H9 (cell line): ENCODE measurements at regions not wholly inside any gene's neighbourhood (a gene's known extent, or its start where the extent isn't known, plus 50 kb on each side); places are given as distances from the start of the nearest gene placed in this dataset.

Experiments
- DNase-seq: peaks from one replicate; pipeline ENCODE4 v3.0.0-alpha.2; 2017
- H2AFZ ChIP-seq: one replicate; pipeline ENCODE4 v1.6.1; 2013; ENCODE audit warnings: mild to moderate bottlenecking, low read length, control low read depth, moderate library complexity
- H2AK5ac ChIP-seq: 2 replicates; pipeline ENCODE4 v1.6.1; 2013; ENCODE audit warnings: low read length, control low read depth, mixed read lengths; ENCODE audit not compliant: insufficient read length
- H2BK120ac ChIP-seq: one replicate; pipeline ENCODE4 v1.6.1; 2013; ENCODE audit warnings: low read depth, mild to moderate bottlenecking, low read length, control low read depth, inconsistent platforms; ENCODE audit not compliant: poor library complexity, severe bottlenecking
- H2BK12ac ChIP-seq: 2 replicates; pipeline ENCODE4 v1.6.1; 2013; ENCODE audit warnings: low read length, control low read depth, mixed read lengths, low read depth; ENCODE audit not compliant: insufficient read length
- H2BK15ac ChIP-seq: 2 replicates; pipeline ENCODE4 v1.6.1; 2013; ENCODE audit warnings: low read depth, low read length, control low read depth
- H2BK20ac ChIP-seq: one replicate; pipeline ENCODE4 v1.6.1; 2013; ENCODE audit warnings: low read depth, mild to moderate bottlenecking, low read length, control low read depth, inconsistent platforms; ENCODE audit not compliant: poor library complexity, severe bottlenecking
- H2BK5ac ChIP-seq: 2 replicates; pipeline ENCODE4 v1.6.1; 2013; ENCODE audit warnings: low read length, control low read depth, mixed read lengths; ENCODE audit not compliant: insufficient read length
- H3K14ac ChIP-seq: 2 replicates; pipeline ENCODE4 v1.6.1; 2013; ENCODE audit warnings: low read length, control low read depth; ENCODE audit not compliant: insufficient read depth
- H3K18ac ChIP-seq: 2 replicates; pipeline ENCODE4 v1.6.1; 2013; ENCODE audit warnings: low read depth, mild to moderate bottlenecking, mixed read lengths, low read length, control low read depth; ENCODE audit not compliant: insufficient read length
- H3K23ac ChIP-seq: 2 replicates; pipeline ENCODE4 v1.6.1; 2013; ENCODE audit warnings: low read length, control low read depth, mixed read lengths, low read depth; ENCODE audit not compliant: insufficient read length
- H3K23me2 ChIP-seq: 2 replicates; pipeline ENCODE4 v1.6.1; 2013; ENCODE audit warnings: low read depth, mild to moderate bottlenecking, mixed read lengths, low read length, control low read depth; ENCODE audit not compliant: insufficient read length, poor library complexity, severe bottlenecking
- H3K27ac ChIP-seq: 2 replicates; pipeline ENCODE4 v1.5.1; 2013; ENCODE audit warnings: low read length, control low read depth, mixed read lengths, low read depth; ENCODE audit not compliant: insufficient read length
- H3K27me3 ChIP-seq: 2 replicates; pipeline ENCODE4 v1.6.1; 2013; ENCODE audit warnings: low read length, control low read depth, inconsistent platforms; ENCODE audit not compliant: insufficient read depth
- H3K4ac ChIP-seq: 2 replicates; pipeline ENCODE4 v1.6.1; 2013; ENCODE audit warnings: low read depth, mild to moderate bottlenecking, control low read depth, inconsistent platforms, low read length, moderate library complexity
- H3K4me1 ChIP-seq: 2 replicates; pipeline ENCODE4 v1.6.1; 2013; ENCODE audit warnings: low read length, control low read depth, inconsistent platforms; ENCODE audit not compliant: insufficient read depth
- H3K4me2 ChIP-seq: 2 replicates; pipeline ENCODE4 v1.6.1; 2013; ENCODE audit warnings: low read length, control low read depth, mixed read lengths; ENCODE audit not compliant: insufficient read length, insufficient read depth
- H3K56ac ChIP-seq: 2 replicates; pipeline ENCODE4 v1.6.1; 2013; ENCODE audit warnings: low read depth, mild to moderate bottlenecking, mixed read lengths, low read length, control low read depth; ENCODE audit not compliant: insufficient read length
- H3K79me1 ChIP-seq: 2 replicates; pipeline ENCODE4 v1.6.1; 2013; ENCODE audit warnings: low read depth, mild to moderate bottlenecking, moderate library complexity, low read length, control low read depth, inconsistent platforms; ENCODE audit not compliant: insufficient read depth, poor library complexity, severe bottlenecking
- H3K79me2 ChIP-seq: 2 replicates; pipeline ENCODE4 v1.6.1; 2013; ENCODE audit warnings: low read length, control low read depth, inconsistent platforms; ENCODE audit not compliant: insufficient read depth
- H3K9ac ChIP-seq: 2 replicates; pipeline ENCODE4 v1.6.1; 2013; ENCODE audit warnings: low read length, control low read depth, mixed read lengths; ENCODE audit not compliant: insufficient read length; ENCODE audit errors: extremely low read depth
- H3K9me3 ChIP-seq: one replicate; pipeline ENCODE4 v1.6.1; 2013; ENCODE audit warnings: low read depth, low read length, inconsistent platforms; ENCODE audit not compliant: control insufficient read depth
- H3T11ph ChIP-seq: one replicate; pipeline ENCODE4 v1.6.1; 2013; ENCODE audit warnings: mild to moderate bottlenecking, low read length, control low read depth, inconsistent platforms
- H4K20me1 ChIP-seq: one replicate; pipeline ENCODE4 v1.6.1; 2013; ENCODE audit not compliant: control insufficient read depth, insufficient read length, insufficient read depth
- H4K5ac ChIP-seq: 2 replicates; pipeline ENCODE4 v1.6.1; 2013; ENCODE audit warnings: low read depth, mild to moderate bottlenecking, mixed read lengths, low read length, control low read depth; ENCODE audit not compliant: insufficient read length
- H4K8ac ChIP-seq: replicated peaks from 2 replicates; pipeline ENCODE4 v1.6.1; 2013; ENCODE audit warnings: low read length, control low read depth, mixed read lengths, low read depth; ENCODE audit not compliant: insufficient read length
- H4K91ac ChIP-seq: 2 replicates; pipeline ENCODE4 v1.6.1; 2013; ENCODE audit warnings: low read depth, mild to moderate bottlenecking, moderate library complexity, mixed read lengths, low read length, control low read depth; ENCODE audit not compliant: insufficient read length
- H3K27ac Mint-ChIP-seq, 3 experiments: 2 replicates in 2 of 3; 3 replicates in 1 of 3; pipeline ENCODE4 v1.8.0; 2020 to 2021; ENCODE audit warnings: mixed read lengths in 3 of 3, mild to moderate bottlenecking in 1 of 3, moderate library complexity in 1 of 3
- H3K27me3 Mint-ChIP-seq: 2 replicates; pipeline ENCODE4 v1.8.0; 2021; ENCODE audit warnings: low read depth, mild to moderate bottlenecking, moderate library complexity, mixed read lengths
- H3K36me3 Mint-ChIP-seq, 3 experiments: 2 replicates in 2 of 3; 3 replicates in 1 of 3; pipeline ENCODE4 v1.8.0; 2020 to 2021; ENCODE audit warnings: low read depth in 3 of 3, mixed read lengths in 3 of 3; ENCODE audit not compliant: insufficient read depth in 1 of 3
- H3K4me1 Mint-ChIP-seq, 2 experiments: 2 replicates each; pipeline ENCODE4 v1.8.0; 2020; ENCODE audit warnings: mixed read lengths in 2 of 2
- H3K4me3 Mint-ChIP-seq, 2 experiments: 2 replicates in 1 of 2; 3 replicates in 1 of 2; pipeline ENCODE4 v1.8.0; 2020 to 2021; ENCODE audit warnings: mild to moderate bottlenecking in 2 of 2, mixed read lengths in 2 of 2, moderate library complexity in 1 of 2
- H3K9me3 Mint-ChIP-seq, 2 experiments: 2 replicates in 1 of 2; 3 replicates in 1 of 2; pipeline ENCODE4 v1.8.0; 2020; ENCODE audit warnings: mild to moderate bottlenecking in 2 of 2, mixed read lengths in 2 of 2, moderate library complexity in 1 of 2
- WGBS: extraction: QIAGEN DNeasy Blood & Tissue Kit; methylation state at CpG from one replicate; pipeline ENCODE4 v1.1.7; 2013; ENCODE audit warnings: missing lambda C conversion rate, low lambda C conversion rate, mixed read lengths; ENCODE audit not compliant: insufficient read length; ENCODE audit errors: extremely low coverage; 5-methylcytosine and 5-hydroxymethylcytosine counted together
- TF ChIP-seq, protein P1 (sequence below): fragments of 200-600 bp; sonication (generic); conservative IDR thresholded peaks from 3 replicates; pipeline ENCODE4 v1.8.0; 2021; ENCODE audit warnings: antibody characterized with exemption, mild to moderate bottlenecking

- TF ChIP-seq, protein P1, sequence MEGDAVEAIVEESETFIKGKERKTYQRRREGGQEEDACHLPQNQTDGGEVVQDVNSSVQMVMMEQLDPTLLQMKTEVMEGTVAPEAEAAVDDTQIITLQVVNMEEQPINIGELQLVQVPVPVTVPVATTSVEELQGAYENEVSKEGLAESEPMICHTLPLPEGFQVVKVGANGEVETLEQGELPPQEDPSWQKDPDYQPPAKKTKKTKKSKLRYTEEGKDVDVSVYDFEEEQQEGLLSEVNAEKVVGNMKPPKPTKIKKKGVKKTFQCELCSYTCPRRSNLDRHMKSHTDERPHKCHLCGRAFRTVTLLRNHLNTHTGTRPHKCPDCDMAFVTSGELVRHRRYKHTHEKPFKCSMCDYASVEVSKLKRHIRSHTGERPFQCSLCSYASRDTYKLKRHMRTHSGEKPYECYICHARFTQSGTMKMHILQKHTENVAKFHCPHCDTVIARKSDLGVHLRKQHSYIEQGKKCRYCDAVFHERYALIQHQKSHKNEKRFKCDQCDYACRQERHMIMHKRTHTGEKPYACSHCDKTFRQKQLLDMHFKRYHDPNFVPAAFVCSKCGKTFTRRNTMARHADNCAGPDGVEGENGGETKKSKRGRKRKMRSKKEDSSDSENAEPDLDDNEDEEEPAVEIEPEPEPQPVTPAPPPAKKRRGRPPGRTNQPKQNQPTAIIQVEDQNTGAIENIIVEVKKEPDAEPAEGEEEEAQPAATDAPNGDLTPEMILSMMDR = no peak
- Histone ChIP-seq H3K79me1 (no peaks in the 10 kb centered on the region), H3K4me2 (no peak overlapping the region), H3K27ac (no peak overlapping the region), H2BK5ac (no peak overlapping the region), H3K23me2 (no peaks in the 10 kb centered on the region), H3K14ac (no peak overlapping the region), H3K23ac (no peak overlapping the region), H3K79me2 (no peaks in the 10 kb centered on the region), H3K9ac (no peak overlapping the region), H3K9me3 (no peaks in the 10 kb centered on the region), H2BK15ac (no peak overlapping the region), H2BK120ac (no peak overlapping the region), H3K18ac (no peak overlapping the region), H2AK5ac (no peak overlapping the region), H3T11ph (no peak overlapping the region), H2BK20ac (no peak overlapping the region), H2AFZ (no peak overlapping the region), H4K5ac (no peak overlapping the region), H3K4ac (no peak overlapping the region), H2BK12ac (no peak overlapping the region), H3K56ac (no peak overlapping the region), H4K20me1 (no peaks in the 10 kb centered on the region), H4K91ac (no peak overlapping the region), H4K8ac (no peak overlapping the region), H3K27me3 (no peaks in the 10 kb centered on the region), H3K4me1 (no peaks in the 10 kb centered on the region)
- no peaks in the 10 kb centered on the region for H3K36me3 Mint-ChIP-seq
- DNase-seq = no peak
- H3K4me1 Mint-ChIP-seq = no peaks in the 10 kb centered on the region
- H3K4me3 Mint-ChIP-seq = no peak overlapping the region
- no peaks in the 10 kb centered on the region for H3K27me3 Mint-ChIP-seq
- WGBS = no CpG with 5 or more reads among the region's 2 CpGs
- no peak overlapping the region for H3K27ac Mint-ChIP-seq
- no peaks in the 10 kb centered on the region for H3K9me3 Mint-ChIP-seq
Observed at GRCh38 chr6:18904681-18905080, 517.5 kb downstream of the RNF144B start.
